ENCODE measurements at regions not wholly inside any gene's neighbourhood (a gene's known extent, or its start where the extent isn't known, plus 50 kb on each side); places are given as distances from the start of the nearest gene placed in this dataset.

- DNase-seq (ENCODE audit: low spot score), result no peak
Measured at GRCh38 chr3:6779140-6779539, 81.8 kb upstream of the GRM7 start.

DNA sequence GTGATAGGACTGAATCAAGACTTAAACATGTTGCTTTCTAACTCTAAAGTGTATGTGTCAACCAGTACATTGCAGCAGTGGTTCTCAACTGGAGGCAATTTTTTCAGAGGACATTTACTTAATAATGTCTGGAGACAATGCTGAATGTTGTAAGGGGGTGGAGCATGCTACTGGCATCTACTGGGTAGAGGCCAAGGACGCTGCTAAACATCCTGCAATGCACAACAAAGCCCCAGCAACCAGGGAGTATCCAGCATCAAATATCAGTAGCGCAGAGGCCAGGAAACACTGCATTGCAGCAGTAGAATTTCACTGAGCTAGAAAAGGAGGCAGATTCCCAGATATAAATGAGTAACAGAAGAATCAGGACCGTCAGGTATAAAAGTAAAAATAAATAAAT lies 79.8 kb upstream of the GRM7 start:
- no peak for DNase-seq (ENCODE audit: low spot score)

GRCh38 chr3:6785726-6786125 lies 75.2 kb upstream of the GRM7 start:
- DNase-seq (ENCODE audit: low spot score), result no peak

GRCh38 chr3:6791161-6791560 lies 69.8 kb upstream of the GRM7 start:
- DNase-seq (ENCODE audit: low spot score), result no peak

- peak; percentile 46 for DNase-seq (ENCODE audit: low spot score)
Measured at GRCh38 chr3:6799264-6799915, 61.5 kb upstream of the GRM7 start.

- DNase-seq (ENCODE audit: low spot score), result no peak
Measured at GRCh38 chr3:6803619-6804018, 57.3 kb upstream of the GRM7 start.

GRCh38 chr3:6805236-6805635 lies 55.7 kb upstream of the GRM7 start:
- DNase-seq (ENCODE audit: low spot score), result no peak

DNA sequence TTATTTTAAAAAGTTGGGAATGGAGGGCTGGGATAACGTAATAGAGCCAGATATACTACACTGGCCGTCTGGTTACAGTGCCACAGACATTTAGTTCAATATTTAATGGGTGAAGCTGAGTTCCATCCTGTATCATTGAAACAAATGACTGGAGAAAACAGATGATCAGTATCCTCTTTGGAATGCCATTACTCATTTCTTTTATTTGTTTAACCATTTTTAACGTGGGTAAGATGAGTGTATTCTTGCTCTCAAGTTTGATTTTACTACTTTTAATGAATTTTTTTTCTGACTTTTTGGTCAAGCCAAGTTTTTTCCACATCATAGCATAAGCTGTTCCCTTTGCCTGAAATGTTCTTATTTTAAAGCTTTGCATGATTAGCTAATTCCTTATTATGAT lies 53.9 kb upstream of the GRM7 start:
- no peak for DNase-seq (ENCODE audit: low spot score)

- no peak for DNase-seq (ENCODE audit: low spot score)
Measured at GRCh38 chr3:6807967-6808588, 52.8 kb upstream of the GRM7 start.

DNA sequence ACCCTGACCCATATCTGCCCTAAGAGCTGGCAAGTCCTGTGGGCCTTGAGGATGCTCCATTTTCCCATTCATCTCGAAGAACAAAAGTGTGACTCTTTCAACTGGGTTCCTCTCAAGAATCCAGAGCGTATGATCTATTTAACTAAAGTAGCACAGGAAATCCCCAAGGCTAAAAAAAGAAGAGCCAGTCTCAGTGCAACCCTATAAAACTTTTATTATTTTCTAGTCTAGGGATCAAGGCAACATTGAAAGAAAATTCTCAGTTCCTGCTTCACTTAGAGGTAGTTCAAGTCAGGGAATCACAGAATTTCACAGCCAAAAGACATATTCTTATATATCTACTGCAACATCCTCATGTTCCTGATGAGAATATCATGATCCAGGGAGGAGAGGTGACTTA lies 51.6 kb upstream of the GRM7 start:
- no peak for DNase-seq (ENCODE audit: low spot score)

Measured in ecto neural progenitor cell (in vitro differentiated cells).